SJSA1 (cell line): ENCODE measurements at regions not wholly inside any gene's neighbourhood (a gene's known extent, or its start where the extent isn't known, plus 50 kb on each side); places are given as distances from the start of the nearest gene placed in this dataset.

Experiments used
- DNase-seq, 2 experiments: peaks; one replicate each; pipeline ENCODE4 v3.0.0-alpha.2; 2015 to 2020; ENCODE audit warnings: low spot score in 2 of 2, low read depth in 1 of 2
- H3K27ac ChIP-seq: fragments of 250-450 bp; sonication (Bioruptor Pico); 2 replicates; pipeline ENCODE4 v1.5.1; 2020; ENCODE audit warnings: mild to moderate bottlenecking, moderate library complexity
- H3K27me3 ChIP-seq: fragments of 250-450 bp; sonication (Bioruptor Pico); replicated peaks from 2 replicates; pipeline ENCODE4 v1.5.1; 2020; ENCODE audit warnings: mild to moderate bottlenecking, moderate library complexity
- H3K36me3 ChIP-seq: fragments of 250-450 bp; sonication (Bioruptor Pico); 2 replicates; pipeline ENCODE4 v1.5.1; 2020; ENCODE audit warnings: mild to moderate bottlenecking
- H3K4me1 ChIP-seq: fragments of 250-450 bp; sonication (Bioruptor Pico); replicated peaks from 2 replicates; pipeline ENCODE4 v1.6.1; 2021; ENCODE audit warnings: mild to moderate bottlenecking
- H3K4me3 ChIP-seq: fragments of 250-450 bp; sonication (Bioruptor Pico); 2 replicates; pipeline ENCODE4 v1.5.1; 2020; ENCODE audit warnings: mild to moderate bottlenecking
- H3K9me3 ChIP-seq: fragments of 250-450 bp; sonication (Bioruptor Pico); replicated peaks from 2 replicates; pipeline ENCODE4 v1.5.1; 2020; ENCODE audit warnings: mild to moderate bottlenecking

- Histone ChIP-seq H3K27ac (no peak overlapping the region), H3K36me3 (no peaks in the 10 kb centered on the region), H3K9me3 (no peaks in the 10 kb centered on the region), H3K4me3 (no peak overlapping the region), H3K4me1 (no peaks in the 10 kb centered on the region), H3K27me3 (no peaks in the 10 kb centered on the region)
- DNase-seq = no peak
Measured at GRCh38 chr10:105969884-105970377, 1194.6 kb downstream of the SORCS1 start.

- Histone ChIP-seq H3K9me3 (no peaks in the 10 kb centered on the region), H3K4me1 (no peaks in the 10 kb centered on the region), H3K27me3 (no peaks in the 10 kb centered on the region), H3K36me3 (no peaks in the 10 kb centered on the region), H3K4me3 (no peak overlapping the region), H3K27ac (no peak overlapping the region)
- DNase-seq = no peak
Measured at GRCh38 chr10:105968666-105969065, 1195.8 kb downstream of the SORCS1 start.

- H3K9me3 ChIP-seq = no peaks in the 10 kb centered on the region
- no peak for DNase-seq
- H3K4me1 ChIP-seq = no peaks in the 10 kb centered on the region
- H3K27me3 ChIP-seq = no peaks in the 10 kb centered on the region
- no peaks in the 10 kb centered on the region for H3K36me3 ChIP-seq
- no peak overlapping the region for H3K4me3 ChIP-seq
- H3K27ac ChIP-seq = no peak overlapping the region
Measured at GRCh38 chr10:105967256-105967655, 1197.2 kb downstream of the SORCS1 start.

GRCh38 chr10:105965141-105965540, 1199.4 kb downstream of the SORCS1 start:
- Histone ChIP-seq H3K36me3 (no peaks in the 10 kb centered on the region), H3K4me1 (no peaks in the 10 kb centered on the region), H3K27ac (no peak overlapping the region), H3K4me3 (no peak overlapping the region), H3K9me3 (no peaks in the 10 kb centered on the region; the same call in 1 of the 2 replicates), H3K27me3 (no peaks in the 10 kb centered on the region)
- no peak for DNase-seq

GRCh38 chr10:105964009-105964408, 1200.5 kb downstream of the SORCS1 start:
- Histone ChIP-seq H3K9me3 (no peaks in the 10 kb centered on the region; the same call in 1 of the 2 replicates), H3K4me1 (no peaks in the 10 kb centered on the region), H3K27ac (no peak overlapping the region), H3K27me3 (no peaks in the 10 kb centered on the region), H3K4me3 (no peak overlapping the region), H3K36me3 (no peaks in the 10 kb centered on the region)
- no peak for DNase-seq

- Histone ChIP-seq H3K36me3 (no peaks in the 10 kb centered on the region), H3K4me1 (no peaks in the 10 kb centered on the region), H3K9me3 (no peaks in the 10 kb centered on the region; the same call in 1 of the 2 replicates), H3K27me3 (no peaks in the 10 kb centered on the region), H3K4me3 (no peak overlapping the region), H3K27ac (no peak overlapping the region)
- no peak for DNase-seq
Measured at GRCh38 chr10:105963334-105963884, 1201.1 kb downstream of the SORCS1 start.

- no peak for DNase-seq
- Histone ChIP-seq H3K27me3 (no peaks in the 10 kb centered on the region), H3K27ac (no peak overlapping the region), H3K4me3 (no peak overlapping the region), H3K4me1 (no peaks in the 10 kb centered on the region), H3K36me3 (no peaks in the 10 kb centered on the region), H3K9me3 (peaks cover 3% of the 10 kb centered on the region; the same call in 1 of the 2 replicates)
Measured at GRCh38 chr10:105956550-105956949, 1208.0 kb downstream of the SORCS1 start.

GRCh38 chr10:105953861-105954260, 1210.6 kb downstream of the SORCS1 start:
- Histone ChIP-seq H3K27ac (no peak overlapping the region), H3K27me3 (no peaks in the 10 kb centered on the region), H3K36me3 (no peaks in the 10 kb centered on the region), H3K9me3 (0 out of 2 replicates have a peak, but pooled peaks cover 6% of the 10 kb centered on the region), H3K4me3 (no peak overlapping the region), H3K4me1 (no peaks in the 10 kb centered on the region)
- no peak for DNase-seq

- H3K27me3 ChIP-seq = no peaks in the 10 kb centered on the region
- no peak for DNase-seq
- no peak overlapping the region for H3K4me3 ChIP-seq
- H3K9me3 ChIP-seq = 0 out of 2 replicates have a peak, but pooled peaks cover 6% of the 10 kb centered on the region
- H3K36me3 ChIP-seq = no peaks in the 10 kb centered on the region
- H3K4me1 ChIP-seq = no peaks in the 10 kb centered on the region
- no peak overlapping the region for H3K27ac ChIP-seq
Measured at GRCh38 chr10:105953056-105953455, 1211.5 kb downstream of the SORCS1 start.

- H3K4me1 ChIP-seq = no peaks in the 10 kb centered on the region
- H3K9me3 ChIP-seq = 0 out of 2 replicates have a peak, but pooled peaks cover 6% of the 10 kb centered on the region
- no peak for DNase-seq
- H3K27ac ChIP-seq = no peak overlapping the region
- H3K4me3 ChIP-seq = no peak overlapping the region
- H3K27me3 ChIP-seq = no peaks in the 10 kb centered on the region
- H3K36me3 ChIP-seq = no peaks in the 10 kb centered on the region
Measured at GRCh38 chr10:105952153-105952552, 1212.4 kb downstream of the SORCS1 start.

GRCh38 chr10:105950410-105950809, 1214.1 kb downstream of the SORCS1 start:
- H3K27me3 ChIP-seq = no peaks in the 10 kb centered on the region
- H3K9me3 ChIP-seq = 0 out of 2 replicates have a peak, but pooled peaks cover 6% of the 10 kb centered on the region
- H3K27ac ChIP-seq = no peak overlapping the region
- no peaks in the 10 kb centered on the region for H3K36me3 ChIP-seq
- H3K4me3 ChIP-seq = no peak overlapping the region
- no peaks in the 10 kb centered on the region for H3K4me1 ChIP-seq
- peak in 1 of 2 experiments; percentile 1 for DNase-seq

- Histone ChIP-seq H3K4me1 (no peaks in the 10 kb centered on the region), H3K4me3 (no peak overlapping the region), H3K36me3 (no peaks in the 10 kb centered on the region), H3K9me3 (0 out of 2 replicates have a peak, but pooled peaks cover 6% of the 10 kb centered on the region), H3K27ac (no peak overlapping the region), H3K27me3 (no peaks in the 10 kb centered on the region)
- no peak for DNase-seq
Measured at GRCh38 chr10:105949721-105950120, 1214.8 kb downstream of the SORCS1 start.

GRCh38 chr10:105925045-105925785, 1239.3 kb downstream of the SORCS1 start:
- DNase-seq = no peak
- Histone ChIP-seq H3K4me1 (no peaks in the 10 kb centered on the region), H3K4me3 (no peak overlapping the region), H3K27ac (no peak overlapping the region), H3K27me3 (no peaks in the 10 kb centered on the region), H3K36me3 (no peaks in the 10 kb centered on the region), H3K9me3 (no peaks in the 10 kb centered on the region)

GRCh38 chr10:105921348-105921747, 1243.2 kb downstream of the SORCS1 start:
- H3K36me3 ChIP-seq = no peaks in the 10 kb centered on the region
- DNase-seq = no peak
- H3K27ac ChIP-seq = no peak overlapping the region
- H3K4me1 ChIP-seq = no peaks in the 10 kb centered on the region
- no peaks in the 10 kb centered on the region; the same call in 1 of the 2 replicates for H3K9me3 ChIP-seq
- H3K27me3 ChIP-seq = no peaks in the 10 kb centered on the region
- H3K4me3 ChIP-seq = no peak overlapping the region
